PC-3 (cell line): ENCODE measurements at regions not wholly inside any gene's neighbourhood (a gene's known extent, or its start where the extent isn't known, plus 50 kb on each side); places are given as distances from the start of the nearest gene placed in this dataset.

ENCODE experiments used
- CTCF ChIP-seq: fragments of 300-600 bp; sonication (generic); conservative IDR thresholded peaks from 2 replicates; pipeline ENCODE4 v1.5.1; 2017; ENCODE audit warnings: antibody characterized with exemption, low read depth, mild to moderate bottlenecking, low read length
- EZH2 ChIP-seq: fragments of 300-600 bp; sonication (generic); IDR thresholded peaks from one replicate; pipeline ENCODE4 v1.6.1; 2017; ENCODE audit warnings: antibody characterized with exemption, mild to moderate bottlenecking, low read length; ENCODE audit not compliant: unreplicated experiment
- EZH2phosphoT487 ChIP-seq: fragments of 300-600 bp; sonication (generic); IDR thresholded peaks from 2 replicates; pipeline ENCODE4 v1.6.1; 2018; ENCODE audit warnings: mild to moderate bottlenecking, antibody characterized with exemption, low read length, borderline replicate concordance

GRCh38 chrX:111005166-111005565, 90.8 kb upstream of the PAK3 start:
- no peak for TF ChIP-seq EZH2phosphoT487
- TF ChIP-seq CTCF = no peak
- no peak for TF ChIP-seq EZH2
